Activated CD4-positive, alpha-beta T cell treated with anti-CD3 and anti-CD28 coated beads, Interleukin-2, amount 50 U/mL, for 1 hour (primary cell): ENCODE measurements at regions not wholly inside any gene's neighbourhood (a gene's known extent, or its start where the extent isn't known, plus 50 kb on each side); places are given as distances from the start of the nearest gene placed in this dataset.
"Not testable (repeated sequence)": the region's sequence is repeated elsewhere in the genome, so short reads cannot be mapped to it uniquely, and the experiment has no call there.

ENCODE experiments used
- DNase-seq: peaks from one replicate; pipeline ENCODE4 v3.0.0-alpha.2; 2020

DNA sequence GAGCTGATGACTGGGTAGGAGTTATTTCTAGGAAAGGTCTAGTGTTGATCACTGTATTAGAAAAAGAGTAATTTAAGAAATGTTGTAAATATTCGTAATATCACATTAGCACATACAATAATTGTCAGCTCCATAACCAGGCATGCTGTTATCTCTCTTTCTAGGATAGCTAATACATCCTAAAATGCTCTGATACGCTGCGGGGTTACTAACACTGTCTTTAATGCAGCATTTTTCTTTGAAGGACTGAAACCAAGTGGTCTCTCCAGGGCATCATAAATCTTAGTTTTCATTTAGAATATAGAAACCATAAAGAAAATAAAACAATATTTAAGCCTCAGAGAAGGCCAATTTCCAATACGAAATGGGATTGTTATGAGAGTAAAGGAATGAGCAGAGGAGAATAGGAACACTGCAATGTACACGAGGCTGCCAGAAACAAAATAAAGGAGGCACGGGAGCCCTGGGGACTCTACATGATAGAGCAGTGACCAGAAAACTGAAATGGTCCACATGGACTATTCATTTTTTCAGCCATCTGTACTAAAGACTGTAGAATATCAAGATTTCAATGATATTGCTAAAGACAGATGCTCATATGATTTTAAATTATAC, 1606.7 kb upstream of the AGA start:
- no peak for DNase-seq

DNA sequence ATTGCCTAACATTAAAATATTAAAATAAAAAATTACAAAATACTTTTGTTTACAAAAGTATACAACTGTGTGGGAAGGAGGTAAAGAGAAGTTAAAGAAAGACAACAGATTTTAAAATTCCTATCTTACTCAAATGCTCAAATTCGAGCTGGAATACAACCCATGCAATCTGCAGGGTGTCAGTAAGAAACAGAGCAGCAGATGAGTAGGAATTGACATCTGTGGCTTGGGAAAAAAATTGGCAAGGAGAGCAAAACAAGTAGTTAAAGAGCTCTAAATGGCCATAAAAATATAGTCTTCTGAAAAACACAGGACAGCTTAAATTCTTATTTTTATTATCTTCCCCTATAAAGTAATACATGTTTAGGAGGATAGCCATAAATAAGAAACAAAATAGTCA, 1609.0 kb upstream of the AGA start:
- DNase-seq = no peak

DNA sequence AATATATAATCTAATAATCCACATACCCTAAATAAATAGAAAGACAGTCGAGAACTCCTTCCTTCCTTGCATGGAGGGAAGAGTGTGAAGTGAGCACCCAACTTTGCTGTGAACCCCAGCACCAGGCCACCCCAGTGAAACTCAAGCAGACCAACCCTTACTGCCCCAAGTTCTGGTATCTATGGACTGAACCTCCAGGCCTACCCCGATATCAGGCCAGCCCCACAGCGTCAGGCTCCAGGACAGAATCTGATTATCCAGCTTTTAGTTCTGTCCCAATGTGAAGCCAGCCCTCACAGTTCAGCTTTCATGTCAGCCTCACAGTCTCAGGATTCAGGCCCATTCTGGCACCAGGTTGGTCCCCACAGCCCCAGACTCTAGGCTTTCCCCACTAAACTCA, 1617.2 kb upstream of the AGA start:
- DNase-seq = no peak

DNA sequence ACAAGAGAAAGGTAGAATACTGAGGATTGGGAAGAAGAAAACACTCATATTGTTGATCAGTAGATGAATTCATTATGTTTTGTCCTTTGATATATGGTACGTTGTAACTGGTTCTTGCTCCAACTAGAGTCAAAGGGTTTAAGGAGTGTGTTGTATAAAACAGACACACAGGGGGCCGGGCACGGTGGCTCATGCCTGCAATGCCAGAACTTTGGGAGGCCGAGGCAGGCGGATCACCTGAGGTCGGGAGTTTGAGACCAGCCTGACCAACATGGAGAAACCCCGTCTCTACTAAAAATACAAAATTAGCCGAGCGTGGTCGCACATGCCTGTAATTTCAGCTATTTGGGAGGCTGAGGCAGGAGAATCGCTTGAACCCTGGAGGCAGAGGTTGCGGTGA, 1624.0 kb upstream of the AGA start:
- not testable (repeated sequence) for DNase-seq

DNA sequence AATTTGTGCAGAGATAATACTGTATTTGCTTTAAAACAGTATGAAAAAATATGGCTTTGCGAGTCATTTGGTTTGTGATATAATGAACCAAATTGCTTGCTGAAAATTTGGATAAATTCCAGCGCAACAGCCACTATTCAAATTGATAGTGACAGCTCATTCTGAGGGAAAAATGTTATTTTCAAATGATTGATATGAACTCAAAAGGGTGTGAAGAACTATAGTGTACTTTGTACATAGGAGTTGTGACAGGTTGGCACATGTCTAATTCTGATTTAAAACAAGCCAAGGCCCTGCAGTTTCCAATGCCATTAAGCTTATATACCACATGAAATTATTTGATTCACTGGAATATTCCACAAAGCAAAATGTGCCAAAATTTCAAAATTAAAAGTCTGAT, 1628.9 kb upstream of the AGA start:
- DNase-seq = no peak

DNA sequence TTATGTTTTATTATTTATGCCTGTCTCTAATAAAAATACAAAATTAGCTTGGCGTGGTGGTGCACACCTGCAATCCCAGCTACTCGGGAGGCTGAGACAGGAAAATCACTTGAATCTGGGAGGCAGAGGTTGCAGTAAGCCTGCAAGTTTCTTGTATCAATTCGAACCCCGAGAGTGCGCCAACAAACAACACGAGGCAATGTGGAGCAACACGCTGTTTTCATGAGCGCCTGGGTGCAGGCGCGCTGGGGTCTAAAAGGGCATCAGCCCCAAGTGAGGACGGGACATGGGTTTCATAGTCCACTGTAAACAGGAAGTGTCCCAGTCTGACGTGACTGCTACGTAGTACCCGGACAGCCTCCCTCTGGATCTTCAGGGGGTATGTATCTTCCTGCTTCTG, 1634.6 kb upstream of the AGA start:
- no peak for DNase-seq

DNA sequence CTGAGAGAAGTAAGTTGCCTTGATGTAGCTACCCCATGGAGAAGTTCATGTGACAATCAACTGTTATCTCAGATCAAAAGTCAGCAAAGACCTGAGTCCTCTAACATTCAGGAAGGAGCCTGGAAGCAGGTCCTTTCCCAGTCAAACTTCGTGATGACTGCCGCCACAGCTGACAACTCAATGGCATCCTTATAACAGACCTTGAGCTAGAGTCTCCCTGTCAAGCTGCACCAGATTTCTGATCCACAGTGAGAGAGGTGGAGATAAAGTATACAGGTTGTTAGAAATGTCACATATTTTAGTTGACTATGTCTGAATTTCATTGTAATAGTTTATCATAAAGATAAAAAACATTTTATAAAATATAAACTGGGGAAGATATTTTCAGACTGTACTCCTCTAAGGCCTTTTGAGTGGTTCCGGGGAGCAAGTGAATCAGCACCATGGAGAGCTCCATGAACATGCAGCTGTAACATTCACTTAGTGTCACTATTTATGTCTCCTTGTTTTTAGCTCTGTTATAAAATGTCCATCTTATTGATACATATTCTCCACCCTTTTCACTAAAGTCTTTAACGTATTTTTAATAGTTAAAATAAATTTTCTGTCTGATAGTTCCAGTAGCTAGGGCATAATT, 1653.5 kb upstream of the AGA start:
- DNase-seq = no peak

DNA sequence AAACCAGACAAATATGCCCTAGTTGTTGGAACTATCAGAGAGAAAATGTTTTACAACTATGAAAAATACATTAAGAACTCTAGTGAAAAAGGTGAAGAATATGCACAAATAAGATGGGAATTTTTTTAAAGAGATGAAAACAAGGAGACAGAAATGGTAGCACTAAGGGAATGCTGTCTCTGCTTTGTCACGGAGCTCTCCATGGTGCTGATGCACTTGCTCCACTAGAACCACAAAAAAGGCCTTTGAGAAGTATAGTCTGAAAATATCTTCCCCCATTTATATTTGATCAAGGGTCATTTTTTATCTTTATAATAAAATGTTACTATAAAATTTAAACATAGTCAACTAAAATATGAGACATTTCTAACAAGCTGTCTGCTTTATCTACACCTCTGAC, 1655.5 kb upstream of the AGA start:
- no peak for DNase-seq

DNA sequence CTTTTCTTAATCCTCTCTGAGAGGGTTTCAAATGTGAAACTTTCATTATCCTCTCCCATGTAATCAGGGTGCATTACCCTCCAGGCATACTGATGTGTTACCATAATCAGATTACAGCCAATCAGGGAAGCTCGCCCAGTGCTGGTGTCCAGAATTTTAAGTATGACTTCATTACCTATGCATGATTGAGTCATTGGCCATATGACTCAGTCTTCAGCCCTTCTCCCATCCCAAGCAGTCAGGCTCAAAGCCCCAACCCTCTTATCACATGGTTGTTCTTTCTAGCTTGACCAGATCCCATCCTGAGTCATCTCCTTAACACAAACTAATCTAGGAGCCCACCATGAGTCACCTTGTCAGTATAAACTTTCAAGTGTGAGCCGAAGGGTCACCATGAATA, 1668.1 kb upstream of the AGA start:
- no peak for DNase-seq

DNA sequence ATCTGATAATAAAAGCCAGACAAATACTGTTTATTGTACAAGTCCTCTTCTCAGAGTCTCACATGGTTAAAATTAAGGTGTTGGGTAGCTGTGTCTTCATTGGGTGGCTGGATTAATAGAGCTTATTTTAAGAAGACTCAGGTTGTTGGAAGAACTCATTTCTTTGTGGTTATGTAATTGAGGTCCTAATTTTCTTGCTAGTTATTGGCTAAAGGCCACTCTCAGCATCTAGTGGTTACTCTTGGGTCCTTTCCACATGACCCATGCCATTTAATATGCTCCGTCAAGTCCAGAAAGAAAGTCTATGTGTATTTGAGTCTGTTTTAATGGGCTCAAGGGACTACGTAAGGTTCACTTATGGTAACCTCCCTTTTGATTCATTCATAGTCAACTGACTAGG, 1668.6 kb upstream of the AGA start:
- no peak for DNase-seq

DNA sequence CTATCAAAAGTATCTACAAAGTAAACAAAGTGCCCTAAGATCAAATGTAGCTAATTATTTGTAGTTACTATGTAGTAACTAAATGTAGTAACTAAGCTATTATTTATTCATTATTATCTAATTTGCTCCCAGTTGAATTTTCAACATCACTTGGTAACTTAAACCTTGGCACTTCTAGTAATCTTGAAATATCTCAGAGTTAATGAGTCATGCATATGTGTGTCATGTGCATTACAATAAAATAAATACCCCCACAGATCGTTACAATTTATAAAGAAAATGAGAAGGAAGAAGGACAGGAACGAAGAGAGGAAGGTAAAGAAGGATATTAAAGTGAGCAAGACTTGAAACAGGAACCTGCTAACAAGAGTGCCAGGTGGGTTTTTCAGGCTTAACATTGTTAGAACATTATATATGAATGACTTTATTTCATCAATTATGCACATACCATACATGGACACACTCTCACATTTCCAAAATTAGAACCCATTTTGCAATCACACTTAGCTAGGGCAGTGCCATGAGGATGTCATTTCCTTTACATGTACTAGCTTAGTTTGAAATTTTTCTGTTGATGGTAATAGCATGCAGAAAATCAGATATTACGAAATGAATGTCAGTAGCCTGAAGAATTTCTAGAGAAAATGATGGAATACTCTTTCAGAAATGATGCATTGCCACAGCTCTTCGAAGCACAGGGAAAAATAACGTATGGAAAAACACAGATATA, 1670.4 kb upstream of the AGA start:
- no peak for DNase-seq

DNA sequence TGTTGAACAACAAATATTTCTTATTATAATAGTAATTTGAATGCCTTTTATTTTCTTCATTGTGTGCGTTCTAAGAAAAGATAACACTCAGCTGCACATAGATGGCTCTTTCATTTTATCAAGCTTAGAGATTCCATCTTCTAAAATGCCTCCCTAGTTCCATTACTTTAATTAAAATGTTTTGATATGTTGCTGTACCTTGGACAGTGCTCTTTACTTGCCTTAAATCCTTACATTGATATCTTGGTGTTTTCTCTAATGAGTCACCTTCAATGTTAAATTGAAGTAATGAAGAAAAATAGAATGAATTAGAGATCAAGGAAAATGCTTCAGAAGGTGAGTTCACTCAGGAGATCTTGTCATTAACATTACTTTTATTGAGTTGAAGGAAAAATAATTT, 1672.4 kb upstream of the AGA start:
- DNase-seq = no peak

DNA sequence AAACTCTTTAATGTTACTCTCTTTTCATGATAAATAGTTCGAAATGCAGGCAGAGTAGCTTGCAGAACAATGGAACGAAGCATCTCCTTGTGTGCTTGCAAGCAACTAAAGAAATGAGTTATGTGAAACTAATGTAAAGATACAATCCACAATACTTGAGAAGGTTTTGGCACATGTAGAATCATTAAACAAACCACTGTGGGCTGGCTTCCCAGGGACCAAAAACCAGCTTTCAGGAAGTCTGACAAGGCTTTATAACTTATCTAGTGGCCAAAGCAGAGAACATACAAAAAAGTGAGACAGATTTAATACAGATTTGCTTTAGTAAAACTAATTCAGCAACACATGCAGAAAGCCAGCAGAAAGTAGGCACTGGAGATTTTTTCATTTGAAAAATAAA, 1673.8 kb upstream of the AGA start:
- no peak for DNase-seq

DNA sequence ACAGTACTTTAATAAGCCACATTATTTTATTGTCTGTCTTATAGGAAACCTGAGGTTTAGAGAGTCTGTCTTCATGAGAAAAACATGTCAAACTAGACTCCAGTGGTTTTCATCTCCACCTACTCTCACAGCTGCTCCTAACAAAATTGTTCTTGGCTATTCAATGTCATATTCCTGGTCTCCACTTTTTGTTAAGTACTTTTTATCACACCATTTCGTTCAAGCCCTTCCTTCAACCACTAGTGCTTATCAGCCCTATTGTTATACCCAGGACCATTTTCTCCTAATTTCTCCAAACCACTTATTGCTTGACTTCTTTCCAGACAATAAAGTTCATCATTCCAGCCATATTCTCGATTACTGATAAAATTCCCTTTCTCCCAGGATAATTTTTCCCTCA, 1674.3 kb upstream of the AGA start:
- no peak for DNase-seq

DNA sequence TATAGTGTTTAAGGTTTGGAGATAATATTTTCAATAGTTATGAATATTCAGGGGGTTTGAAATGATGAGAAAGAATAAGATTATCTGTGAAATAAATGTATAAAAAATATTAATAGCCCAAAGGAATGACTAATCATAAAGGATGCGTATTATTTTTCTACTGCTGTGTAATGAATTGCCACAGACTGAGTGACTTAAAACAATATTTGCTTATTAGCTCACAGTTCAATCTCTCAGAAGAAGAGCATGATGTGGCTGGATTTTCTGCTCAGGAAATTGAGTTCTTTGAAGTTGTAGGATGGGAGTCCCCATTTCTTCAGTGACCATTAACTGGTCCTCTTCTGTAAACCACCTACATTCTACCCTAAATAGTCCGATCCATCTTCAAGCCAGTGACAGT, 1680.8 kb upstream of the AGA start:
- no peak for DNase-seq

DNA sequence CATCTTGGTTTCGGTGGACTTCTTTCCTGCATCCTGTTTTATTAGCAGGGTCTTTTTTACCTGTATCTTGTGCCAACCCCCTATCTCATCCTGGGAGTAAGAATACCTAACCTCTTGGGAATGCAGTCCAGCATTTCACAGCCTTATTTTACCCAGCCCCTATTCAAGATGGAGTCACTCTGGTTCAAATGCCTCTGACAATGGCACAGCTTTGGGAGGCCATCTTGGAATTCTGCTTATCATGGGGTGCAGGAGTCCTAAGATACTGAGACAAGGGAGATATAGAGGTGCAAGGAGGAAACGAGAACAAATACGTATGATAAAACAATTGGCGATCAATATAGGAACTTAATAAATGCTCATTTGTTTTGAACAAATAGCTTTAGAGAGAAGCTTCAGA, 1682.2 kb upstream of the AGA start:
- no peak for DNase-seq

DNA sequence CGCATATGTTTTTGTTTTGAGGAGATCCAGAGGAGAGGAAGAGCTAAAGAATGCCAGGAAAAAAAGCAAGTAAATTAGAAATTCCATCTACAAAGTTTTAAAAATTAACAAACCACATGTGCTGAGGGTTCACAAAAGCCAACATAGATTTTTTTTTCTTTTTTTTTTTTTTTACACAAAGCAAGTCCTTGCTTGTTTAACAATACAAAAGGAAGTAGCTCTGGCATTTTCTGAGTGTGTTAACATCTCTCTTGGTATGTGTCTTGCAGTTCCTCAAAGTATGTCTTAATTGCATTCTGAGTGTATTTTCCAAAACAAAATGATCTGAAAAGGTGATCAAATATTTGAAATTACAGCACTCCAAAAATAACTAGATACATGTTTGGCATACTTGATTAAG, 1682.7 kb upstream of the AGA start:
- no peak for DNase-seq

DNA sequence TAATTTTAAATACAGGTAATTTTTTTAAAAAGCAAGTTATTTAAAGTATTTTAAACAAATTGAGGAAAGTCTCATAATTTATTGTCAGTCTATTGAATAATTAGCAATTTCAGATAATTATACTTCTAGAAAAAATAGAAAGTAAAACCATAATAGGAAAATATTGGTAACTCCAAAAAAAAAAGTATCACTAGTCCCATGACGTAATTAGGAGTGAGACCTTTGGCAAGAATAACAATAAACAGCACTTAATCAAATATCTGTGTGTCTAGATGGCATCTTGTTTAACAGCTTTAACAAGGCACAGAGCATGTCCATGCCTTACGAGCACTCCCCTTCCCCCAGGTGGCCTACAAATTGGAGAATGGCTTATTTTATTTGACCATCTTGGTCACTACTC, 1683.6 kb upstream of the AGA start:
- no peak for DNase-seq

DNA sequence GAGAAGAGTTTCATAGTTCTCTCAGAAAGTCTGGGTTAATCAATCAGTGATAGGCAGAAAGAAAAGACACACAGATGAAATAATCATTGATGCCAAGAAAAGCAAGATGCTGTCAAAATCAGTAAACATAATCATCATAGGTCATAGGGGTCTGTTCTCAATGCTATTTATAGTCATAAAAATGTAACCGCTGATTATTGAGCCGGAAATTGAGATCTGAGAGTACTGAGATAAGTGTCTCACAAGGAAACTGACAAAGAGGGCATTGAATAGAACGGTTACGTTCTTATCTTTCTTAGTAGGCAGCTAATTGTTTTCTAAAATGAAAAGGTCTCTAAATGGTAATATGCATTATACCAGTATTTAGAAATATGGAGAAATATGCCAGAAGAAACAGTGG, 1686.1 kb upstream of the AGA start:
- no peak for DNase-seq

DNA sequence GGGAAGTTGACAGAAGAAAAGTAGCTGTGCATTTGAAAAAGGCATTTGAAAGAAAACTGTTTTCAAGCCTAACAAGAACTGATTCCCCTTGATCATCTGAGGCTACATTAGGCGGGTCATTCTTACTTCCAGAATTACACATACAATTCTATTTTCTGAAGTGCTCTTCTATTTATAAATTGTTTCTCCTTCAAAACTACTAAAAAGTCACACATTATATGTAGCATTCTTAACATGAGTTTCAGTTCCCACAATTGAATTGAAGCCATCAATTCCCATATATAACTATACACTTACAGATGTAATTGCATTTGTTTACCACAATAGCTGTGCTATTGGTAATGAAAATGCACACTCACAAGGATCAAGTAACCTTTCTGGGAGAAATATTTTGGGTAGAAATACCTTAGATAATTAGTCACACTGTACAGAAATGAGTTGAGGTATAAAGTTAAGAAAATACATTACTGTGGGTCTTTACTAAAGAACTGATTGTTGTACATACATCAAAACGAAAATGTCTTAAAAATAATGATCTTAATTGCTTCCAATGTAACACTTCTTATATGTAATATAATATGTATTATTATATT, 1688.0 kb upstream of the AGA start:
- no peak for DNase-seq

DNA sequence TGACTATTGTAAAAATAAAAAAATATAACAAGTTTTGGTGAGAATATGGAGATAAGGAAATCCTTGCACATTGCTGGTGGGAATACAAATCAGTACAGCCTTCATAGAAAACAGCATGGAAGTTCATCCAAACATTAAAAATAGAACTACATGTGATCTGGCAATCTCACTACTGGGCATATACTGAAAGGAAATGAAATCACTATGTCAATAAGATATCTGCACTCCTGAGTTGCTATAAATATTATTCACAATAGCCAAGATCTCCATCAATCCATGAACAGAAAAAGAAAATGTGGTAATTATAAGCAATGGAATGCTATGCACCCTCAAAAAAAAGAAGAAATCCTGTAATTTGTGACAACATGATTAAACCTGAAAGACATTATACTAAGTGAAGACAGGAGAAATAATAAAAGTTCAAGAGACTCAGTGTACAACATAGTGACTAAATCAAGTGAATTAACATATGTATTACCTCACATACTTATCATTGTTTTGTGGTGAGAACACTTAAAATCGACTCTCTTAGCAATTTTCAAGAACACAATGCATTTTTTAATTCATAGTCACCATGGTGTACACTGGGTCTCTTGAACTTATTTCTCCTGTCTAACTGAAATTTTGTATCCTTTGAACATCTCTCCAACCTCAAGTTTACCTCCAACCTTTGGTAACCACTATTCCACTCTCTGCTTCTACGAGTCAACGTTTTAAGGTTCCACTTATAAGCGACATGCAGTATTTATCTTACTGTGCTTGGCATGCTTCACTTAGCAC, 1703.7 kb upstream of the AGA start:
- no peak for DNase-seq

DNA sequence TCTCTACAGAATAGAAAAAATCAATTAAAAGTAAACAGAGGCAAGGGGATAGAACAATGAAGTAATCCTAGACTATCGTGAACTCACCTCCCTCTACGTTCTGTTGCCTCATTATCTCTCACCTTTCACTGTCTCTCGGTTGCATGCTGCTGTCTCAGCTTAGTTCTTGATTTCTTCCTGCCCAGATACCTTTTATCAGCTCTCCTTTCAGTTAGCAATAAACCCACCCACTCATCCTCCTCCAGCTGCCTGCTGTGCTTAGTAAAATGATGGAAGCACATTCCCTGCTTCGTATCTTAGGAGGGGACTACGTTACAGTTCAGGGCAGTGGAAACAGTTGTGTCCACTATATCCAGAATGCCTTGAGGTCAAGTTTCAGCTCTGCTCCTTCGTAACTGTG, 1709.5 kb upstream of the AGA start:
- no peak for DNase-seq

DNA sequence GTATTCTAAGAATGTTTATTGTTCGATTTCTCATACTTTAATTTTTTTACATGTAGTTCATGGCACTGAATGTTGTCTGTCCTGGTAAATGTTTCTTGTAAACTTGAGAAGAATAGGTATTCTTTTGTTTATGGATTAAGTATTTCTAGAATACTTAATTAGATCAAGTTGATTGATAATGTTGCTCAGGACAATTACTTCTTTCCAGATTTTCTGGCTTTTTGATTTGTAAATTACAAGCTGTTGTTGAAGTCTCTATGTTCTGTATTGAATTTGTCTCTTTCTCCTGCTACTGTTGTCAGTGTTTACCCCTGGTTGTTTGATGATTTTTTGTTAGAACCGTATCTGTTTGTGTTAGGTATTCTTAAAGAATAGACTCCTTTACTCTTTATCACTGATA, 1720.9 kb upstream of the AGA start:
- DNase-seq = no peak
